HCT116 (cell line): ENCODE measurements at regions not wholly inside any gene's neighbourhood (a gene's known extent, or its start where the extent isn't known, plus 50 kb on each side); places are given as distances from the start of the nearest gene placed in this dataset.

Experiments used
- ATAC-seq: fragments of 200-7000 bp; cut with Tn5 transposase; 2 replicates; pipeline ENCODE4 v1.9.1; 2020; ENCODE audit warnings: mild to moderate bottlenecking, moderate library complexity
- BruUV-seq: library from RNA; stranded (reverse); fragments of 400-500 nt; replicated peaks from 2 replicates; lab custom pipeline; 2021; lab: Mats Ljungman, UMichigan
- CTCF ChIA-PET: fragments of 300-600 bp; sonication (Branson Sonifier 250); formaldehyde crosslinking; loops from one replicate; lab custom pipeline; 2021; ENCODE audit warnings: antibody characterized with exemption; lab: Charles Lee
- POLR2A ChIA-PET: fragments of 300-600, 350-600 bp; sonication (Branson Sonifier 250); formaldehyde crosslinking; loops from one replicate; lab custom pipeline; 2021; ENCODE audit warnings: antibody characterized with exemption; lab: Charles Lee
- RAD21 ChIA-PET, 2 experiments: fragments of 300-600 bp; sonication (Branson Sonifier 250); formaldehyde crosslinking; loops; one replicate each; lab custom pipeline; 2023; ENCODE audit warnings: low total read pairs in 2 of 2; ENCODE audit not compliant: uncharacterized antibody in 2 of 2, unreplicated experiment in 2 of 2, low non-redundant PET in 1 of 2; lab: Charles Lee
- DNase-seq: peaks from one replicate; pipeline ENCODE4 v3.0.0-alpha.2; 2010; ENCODE audit warnings: low read depth, low spot score
- H2AFZ ChIP-seq: fragments of 200-600 bp; shearing (Covaris generic), sonication (generic); 2 replicates; pipeline ENCODE4 v1.6.1; 2017; ENCODE audit warnings: low read depth, mixed run types, mixed read lengths, antibody characterized with exemption, low read length; ENCODE audit not compliant: poor library complexity, severe bottlenecking
- H3K27ac ChIP-seq: 2 replicates; pipeline ENCODE4 v1.5.1; 2012; ENCODE audit warnings: low read depth, low read length
- H3K27me3 ChIP-seq: fragments of 200-600 bp; sonication (generic); 2 replicates; pipeline ENCODE4 v1.6.1; 2016; ENCODE audit warnings: mixed run types, low read length, mixed read lengths; ENCODE audit not compliant: insufficient read depth
- H3K36me3 ChIP-seq, 2 experiments: fragments of 200-500 bp in 1 of 2; fragments of 200-600 bp in 1 of 2; sonication (Bioruptor generic) in 1 of 2; sonication (generic) in 1 of 2; 2 replicates each; pipeline versions ENCODE4 v1.5.1 to v1.6.1; 2014 to 2016; ENCODE audit warnings: low read length in 2 of 2, inconsistent platforms in 1 of 2, mixed read lengths in 1 of 2, mixed run types in 1 of 2; ENCODE audit not compliant: insufficient read depth in 2 of 2, control insufficient read depth in 1 of 2
- H3K4me1 ChIP-seq, 2 experiments: fragments of 200-600 bp in 1 of 2; sonication (generic) in 1 of 2; 2 replicates each; pipeline versions ENCODE4 v1.5.1 to v1.6.1; 2012 to 2017; ENCODE audit warnings: low read length in 2 of 2, inconsistent platforms in 1 of 2, mild to moderate bottlenecking in 1 of 2, mixed read lengths in 1 of 2, mixed run types in 1 of 2, moderate library complexity in 1 of 2; ENCODE audit not compliant: insufficient read depth in 2 of 2, control insufficient read depth in 1 of 2
- H3K4me2 ChIP-seq: fragments of 200-600 bp; sonication (generic); 2 replicates; pipeline ENCODE4 v1.6.1; 2017; ENCODE audit warnings: mixed run types, low read length, mixed read lengths
- H3K4me3 ChIP-seq, 2 experiments: fragments of 200-600 bp in 1 of 2; sonication (generic) in 1 of 2; replicated peaks in 1 of 2; 2 replicates each; pipeline ENCODE4 v1.5.1; 2011 to 2016; ENCODE audit warnings: low read length in 2 of 2, control low read depth in 1 of 2, low read depth in 1 of 2, mild to moderate bottlenecking in 1 of 2, mixed read lengths in 1 of 2, mixed run types in 1 of 2
- H3K79me2 ChIP-seq: fragments of 200-600 bp; sonication (generic); 2 replicates; pipeline ENCODE4 v1.6.1; 2017; ENCODE audit warnings: mild to moderate bottlenecking, mixed run types, low read length, moderate library complexity, mixed read lengths; ENCODE audit not compliant: insufficient read depth
- H3K9ac ChIP-seq: fragments of 200-600 bp; sonication (generic); 2 replicates; pipeline ENCODE4 v1.6.1; 2016; ENCODE audit warnings: low read length, mixed read lengths
- H3K9me2 ChIP-seq: fragments of 200-600 bp; sonication (generic), shearing (Covaris generic); 2 replicates; pipeline ENCODE4 v1.6.1; 2017; ENCODE audit warnings: mixed run types, mild to moderate bottlenecking, moderate library complexity; ENCODE audit not compliant: insufficient read depth
- H3K9me3 ChIP-seq, 2 experiments: fragments of 200-500 bp in 1 of 2; fragments of 200-600 bp in 1 of 2; sonication (Bioruptor generic) in 1 of 2; sonication (generic) in 1 of 2; 2 replicates each; pipeline ENCODE4 v1.6.1; 2014 to 2017; ENCODE audit warnings: low read length in 2 of 2, mixed read lengths in 2 of 2, inconsistent platforms in 1 of 2, low read depth in 1 of 2, mild to moderate bottlenecking in 1 of 2, mixed run types in 1 of 2, moderate library complexity in 1 of 2; ENCODE audit not compliant: control insufficient read depth in 1 of 2, insufficient read depth in 1 of 2
- H4K20me1 ChIP-seq: fragments of 200-600 bp; sonication (generic), shearing (Covaris generic); 2 replicates; pipeline ENCODE4 v1.6.1; 2017; ENCODE audit warnings: mixed run types, mild to moderate bottlenecking, moderate library complexity; ENCODE audit not compliant: insufficient read depth
- CBX3 ChIP-seq: IDR thresholded peaks from 2 replicates; pipeline ENCODE4 v1.6.1; 2012; ENCODE audit warnings: low read depth
- ELF1 ChIP-seq: IDR thresholded peaks from 2 replicates; pipeline ENCODE4 v1.6.1; 2012; ENCODE audit warnings: low read depth, borderline replicate concordance
- POLR2A ChIP-seq: IDR thresholded peaks from 2 replicates; pipeline ENCODE4 v1.7.0; 2011; ENCODE audit warnings: borderline replicate concordance; ENCODE audit not compliant: insufficient read depth, insufficient read length; ENCODE audit errors: extremely low read depth
- POLR2AphosphoS5 ChIP-seq: IDR thresholded peaks from 2 replicates; pipeline ENCODE4 v1.6.1; 2011; ENCODE audit warnings: mild to moderate bottlenecking, low read depth, low read length, moderate library complexity
- RAD21 ChIP-seq: IDR thresholded peaks from 2 replicates; pipeline ENCODE4 v1.6.1; 2012; ENCODE audit warnings: low read depth, mild to moderate bottlenecking
- SIN3A ChIP-seq: IDR thresholded peaks from 2 replicates; pipeline ENCODE4 v1.6.1; 2012; ENCODE audit warnings: low read depth
- SRF ChIP-seq: IDR thresholded peaks from 2 replicates; pipeline ENCODE4 v1.6.1; 2012; ENCODE audit warnings: low read depth
- TCF7L2 ChIP-seq: IDR thresholded peaks from 2 replicates; pipeline ENCODE4 v1.7.0; 2011; ENCODE audit warnings: borderline replicate concordance, inconsistent platforms; ENCODE audit not compliant: insufficient read depth, insufficient read length; ENCODE audit errors: extremely low read depth
- ZFX ChIP-seq: fragments of 450-650 bp; IDR thresholded peaks from 2 replicates; pipeline ENCODE4 v1.6.1; 2017
- ZNF274 ChIP-seq: fragments of 200-500 bp; sonication (Bioruptor generic); IDR thresholded peaks from 2 replicates; pipeline ENCODE4 v1.6.1; 2014; ENCODE audit warnings: mild to moderate bottlenecking, low read depth, low read length, inconsistent platforms
- intact Hi-C: fragments of 100-400 bp; cut with micrococcal nuclease; formaldehyde crosslinking; loops from 2 replicates; pipeline ENCODE4 v1.10.0; 2022

DNA sequence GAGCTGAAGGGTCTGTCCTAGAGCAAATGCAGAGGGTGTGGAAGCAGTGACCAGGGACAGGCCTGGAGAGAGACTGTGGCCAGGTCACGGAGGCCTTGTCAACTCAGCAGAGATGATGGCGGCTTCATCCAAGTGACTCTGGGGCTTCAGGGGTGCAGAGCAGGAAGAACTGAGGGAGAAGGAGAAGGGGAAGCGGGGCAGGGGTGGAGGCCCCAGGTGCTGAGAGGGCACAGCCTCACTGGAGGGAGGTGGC is 299.1 kb downstream of the ZNF536 start:
- ChIA-PET POLR2A (no interaction called here), RAD21 (no interaction called here), CTCF (no interaction called here)
- Histone ChIP-seq H3K27ac (no peak overlapping the region), H3K79me2 (no peaks in the 10 kb centered on the region), H4K20me1 (no peaks in the 10 kb centered on the region), H3K4me1 (no peaks in the 10 kb centered on the region), H3K4me3 (no peak overlapping the region), H3K36me3 (no peaks in the 10 kb centered on the region), H2AFZ (no peak overlapping the region), H3K9ac (no peak overlapping the region), H3K27me3 (0 out of 2 replicates have a peak, but pooled peaks cover 7% of the 10 kb centered on the region), H3K9me3 (no peaks in the 10 kb centered on the region), H3K9me2 (no peaks in the 10 kb centered on the region)
- BruUV-seq = no TSS peak
- DNase-seq = no peak
- intact Hi-C loops = no loop called here
- no peak for TF ChIP-seq SRF
- TF ChIP-seq ZNF274 = no peak
- no peak for TF ChIP-seq TCF7L2
- no peak for TF ChIP-seq SIN3A
- no peak for TF ChIP-seq POLR2A
- TF ChIP-seq, all 23 proteins: peak for 0
- no peak for ATAC-seq
- no peak overlapping the region for H3K4me2 ChIP-seq

DNA sequence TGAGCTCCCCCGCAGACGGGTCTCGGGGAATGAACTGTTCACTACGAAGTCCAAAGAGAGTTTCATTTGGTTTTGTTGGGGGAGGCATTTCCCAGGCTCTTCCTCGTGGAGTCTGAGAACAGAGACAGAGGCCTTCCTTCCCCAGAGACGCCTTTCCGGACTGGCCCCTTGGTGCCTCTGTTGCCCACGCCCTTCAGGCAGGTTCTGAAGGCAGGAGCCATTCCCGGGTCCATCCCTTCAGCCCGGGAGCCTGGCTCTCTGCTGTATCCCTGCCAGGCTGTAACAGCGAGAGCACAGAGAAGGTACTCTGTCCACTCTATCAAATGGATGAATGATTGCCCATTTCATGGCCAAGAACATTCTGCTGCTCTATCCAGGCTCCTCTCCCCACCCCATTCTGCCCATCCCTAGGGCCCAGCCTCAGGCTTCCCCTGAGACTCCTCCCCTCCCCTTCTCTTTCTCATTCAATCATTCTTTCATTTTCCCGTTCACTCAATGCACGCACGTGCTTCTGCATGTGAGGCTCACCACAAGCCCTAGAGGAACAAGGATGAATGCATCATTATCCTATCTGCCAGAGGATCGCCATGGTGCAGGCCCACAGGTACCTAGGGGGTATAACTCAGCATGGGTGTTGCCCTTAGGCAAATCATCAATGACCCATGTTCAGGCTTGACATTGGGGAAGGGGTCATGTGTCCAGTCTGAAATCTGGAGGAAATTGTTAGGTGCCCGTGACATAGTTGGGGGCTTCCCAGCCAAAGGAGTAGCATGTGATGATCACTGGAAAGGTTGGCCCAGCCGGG is 298.6 kb downstream of the ZNF536 start:
- Histone ChIP-seq H4K20me1 (no peaks in the 10 kb centered on the region), H3K9me3 (no peaks in the 10 kb centered on the region), H3K79me2 (no peaks in the 10 kb centered on the region), H3K27me3 (0 out of 2 replicates have a peak, but pooled peaks cover 7% of the 10 kb centered on the region), H3K36me3 (no peaks in the 10 kb centered on the region), H3K4me1 (no peaks in the 10 kb centered on the region), H3K4me3 (no peak overlapping the region), H3K9ac (no peak overlapping the region), H3K4me2 (no peak overlapping the region), H3K27ac (no peak overlapping the region), H3K9me2 (no peaks in the 10 kb centered on the region), H2AFZ (no peak overlapping the region)
- BruUV-seq = no TSS peak
- intact Hi-C loops = no loop called here
- ChIA-PET POLR2A (no interaction called here), CTCF (no interaction called here), RAD21 (no interaction called here)
- no peak for ATAC-seq
- no peak for TF ChIP-seq CBX3
- TF ChIP-seq RAD21 = no peak
- no peak for TF ChIP-seq SIN3A
- no peak for TF ChIP-seq ELF1
- TF ChIP-seq ZFX = no peak
- no peak for TF ChIP-seq POLR2AphosphoS5
- TF ChIP-seq SRF = no peak
- DNase-seq = no peak
